ENCODE measurements at regions not wholly inside any gene's neighbourhood (a gene's known extent, or its start where the extent isn't known, plus 50 kb on each side); places are given as distances from the start of the nearest gene placed in this dataset.
"Not testable (repeated sequence)": the region's sequence is repeated elsewhere in the genome, so short reads cannot be mapped to it uniquely, and the experiment has no call there.

DNA sequence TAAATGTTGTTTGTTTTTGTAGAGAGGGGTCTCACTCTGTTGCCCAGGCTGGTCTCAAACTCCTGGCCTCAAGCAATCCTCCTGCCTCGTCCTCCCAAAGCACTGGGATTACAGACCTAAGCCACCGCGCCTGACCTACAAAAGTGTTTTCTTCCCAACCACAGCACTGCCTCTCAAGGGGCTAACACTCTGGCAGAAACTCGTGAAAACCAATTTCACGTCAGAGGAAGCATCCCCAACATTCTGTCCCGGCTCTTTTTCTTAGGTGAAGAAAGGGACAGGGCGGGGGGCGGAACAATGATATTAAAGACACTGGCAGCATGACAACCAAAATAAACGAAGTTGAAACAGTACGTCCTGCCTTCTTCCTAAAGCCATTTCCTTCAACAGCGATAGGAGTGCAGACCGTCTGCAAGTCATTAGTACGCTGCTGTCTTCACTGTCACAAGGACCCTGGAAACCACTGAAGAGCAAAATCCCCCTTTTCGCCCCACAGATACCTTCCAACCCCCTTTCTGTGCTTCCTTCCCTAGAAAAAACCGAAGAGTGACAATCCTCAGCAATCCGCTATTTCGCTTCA lies 79.5 kb upstream of the NBPF20 start:
- not testable (repeated sequence) for H3F3A ChIP-seq (ENCODE audit: low read depth); H3K9ac ChIP-seq (ENCODE audit: low read depth, low read length, poor library complexity, severe bottlenecking); H3K9me2 ChIP-seq (replicated peaks; ENCODE audit: low read depth, low read length); H3K27me3 ChIP-seq (ENCODE audit: insufficient read depth, low read length, poor library complexity, severe bottlenecking); H4K20me1 ChIP-seq (ENCODE audit: insufficient read depth, low read length, poor library complexity, severe bottlenecking); H3K79me2 ChIP-seq (ENCODE audit: insufficient read depth, low read length); H3K4me3 ChIP-seq (ENCODE audit: low read length, poor library complexity, severe bottlenecking); H2AFZ ChIP-seq (ENCODE audit: low read length); H3K36me3 ChIP-seq (ENCODE audit: insufficient read depth, low read length); H3K4me2 ChIP-seq (ENCODE audit: low read depth, low read length, poor library complexity, severe bottlenecking); H3K9me3 ChIP-seq (ENCODE audit: insufficient read depth, low read depth, low read length); H3K4me1 ChIP-seq (ENCODE audit: insufficient read depth, low read length, poor library complexity, severe bottlenecking)

DNA sequence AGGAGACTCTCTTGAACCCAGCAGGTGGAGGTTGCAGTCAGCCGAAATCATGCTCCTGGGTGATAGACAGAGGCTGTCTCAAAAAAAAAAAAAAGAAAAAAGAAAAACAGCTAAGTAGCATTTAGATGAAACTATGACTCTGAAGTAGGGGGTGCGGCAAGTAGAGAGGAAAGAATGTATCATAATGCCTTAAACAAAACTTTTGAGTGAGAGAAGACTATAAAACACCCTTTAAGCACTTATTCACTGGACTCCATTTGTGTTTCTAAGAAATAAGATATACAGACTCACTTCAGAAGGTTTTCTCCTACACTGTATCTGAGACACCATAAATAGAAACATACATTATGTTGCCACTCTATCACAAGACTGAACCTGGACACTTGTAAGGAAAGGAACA lies 78.9 kb upstream of the NBPF20 start:
- H3K4me3 ChIP-seq (ENCODE audit: low read length, poor library complexity, severe bottlenecking); H2AFZ ChIP-seq (ENCODE audit: low read length); H3F3A ChIP-seq (ENCODE audit: low read depth); H3K36me3 ChIP-seq (ENCODE audit: insufficient read depth, low read length); H3K27me3 ChIP-seq (ENCODE audit: insufficient read depth, low read length, poor library complexity, severe bottlenecking); H3K4me2 ChIP-seq (ENCODE audit: low read depth, low read length, poor library complexity, severe bottlenecking); H3K9ac ChIP-seq (ENCODE audit: low read depth, low read length, poor library complexity, severe bottlenecking); H3K4me1 ChIP-seq (ENCODE audit: insufficient read depth, low read length, poor library complexity, severe bottlenecking); H3K9me2 ChIP-seq (replicated peaks; ENCODE audit: low read depth, low read length); H3K9me3 ChIP-seq (ENCODE audit: insufficient read depth, low read depth, low read length); H4K20me1 ChIP-seq (ENCODE audit: insufficient read depth, low read length, poor library complexity, severe bottlenecking); H3K79me2 ChIP-seq (ENCODE audit: insufficient read depth, low read length): not testable (repeated sequence)

DNA sequence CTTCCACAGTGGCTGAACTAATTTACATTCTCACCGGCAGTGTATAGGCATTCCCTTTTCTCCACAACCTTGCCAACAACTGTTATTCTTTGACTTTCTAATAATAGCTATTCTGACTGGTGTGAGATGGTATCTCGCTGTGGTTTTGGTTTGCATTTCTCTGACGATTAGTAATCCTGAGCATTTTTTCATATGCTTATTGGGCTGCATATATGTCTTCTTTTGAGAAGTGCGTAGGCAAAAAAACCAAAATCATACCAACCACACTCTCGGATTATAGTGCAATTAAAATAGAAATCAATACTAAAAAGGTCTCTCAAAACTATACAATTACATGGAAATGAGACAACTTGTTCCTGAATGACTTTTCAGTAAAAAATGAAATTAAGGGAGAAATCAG lies 74.8 kb upstream of the NBPF20 start:
- H3K79me2 ChIP-seq (ENCODE audit: insufficient read depth, low read length); H3K36me3 ChIP-seq (ENCODE audit: insufficient read depth, low read length); H2AFZ ChIP-seq (ENCODE audit: low read length); H3K27me3 ChIP-seq (ENCODE audit: insufficient read depth, low read length, poor library complexity, severe bottlenecking); H3F3A ChIP-seq (ENCODE audit: low read depth); H4K20me1 ChIP-seq (ENCODE audit: insufficient read depth, low read length, poor library complexity, severe bottlenecking); H3K9me2 ChIP-seq (replicated peaks; ENCODE audit: low read depth, low read length); H3K4me3 ChIP-seq (ENCODE audit: low read length, poor library complexity, severe bottlenecking); H3K9ac ChIP-seq (ENCODE audit: low read depth, low read length, poor library complexity, severe bottlenecking); H3K9me3 ChIP-seq (ENCODE audit: insufficient read depth, low read depth, low read length); H3K4me2 ChIP-seq (ENCODE audit: low read depth, low read length, poor library complexity, severe bottlenecking); H3K4me1 ChIP-seq (ENCODE audit: insufficient read depth, low read length, poor library complexity, severe bottlenecking): not testable (repeated sequence)

DNA sequence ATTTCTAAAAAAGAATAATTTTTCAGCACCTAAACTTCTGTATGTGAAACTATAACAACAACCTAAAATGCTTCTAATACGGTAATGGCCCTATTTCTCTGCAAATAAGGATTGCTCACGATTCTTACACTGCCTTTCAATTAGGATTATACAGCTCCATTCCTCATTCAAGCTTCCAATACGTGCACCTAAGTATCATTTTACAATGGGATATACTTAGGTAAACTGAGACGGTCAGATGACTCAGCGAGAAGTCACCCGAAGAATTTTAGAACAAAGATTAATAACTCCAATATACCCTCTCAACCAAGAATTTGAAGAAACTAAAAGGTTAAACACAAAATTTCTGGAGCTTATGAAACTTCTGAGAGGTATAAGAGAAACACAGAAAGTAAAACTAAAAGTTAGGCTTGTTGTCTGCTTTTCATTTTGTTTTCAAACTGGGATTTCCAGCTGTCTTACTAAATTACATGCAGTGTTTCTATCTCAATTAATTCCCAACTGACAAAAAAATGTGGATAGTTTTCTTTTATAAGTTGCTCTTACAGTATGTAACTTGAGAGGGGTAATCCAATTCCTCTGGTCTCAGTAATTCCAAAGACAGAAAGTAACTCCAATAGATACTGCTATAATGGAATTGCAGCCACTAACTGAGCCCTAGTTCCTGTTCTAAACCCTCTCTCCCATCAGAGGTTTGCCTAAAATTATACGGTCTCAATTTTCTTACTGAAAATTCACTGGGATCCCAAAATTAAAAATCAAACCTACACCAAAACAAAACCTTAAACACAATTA lies 69.9 kb upstream of the NBPF20 start:
- not testable (repeated sequence) for H3K4me2 ChIP-seq (ENCODE audit: low read depth, low read length, poor library complexity, severe bottlenecking); H3K4me3 ChIP-seq (ENCODE audit: low read length, poor library complexity, severe bottlenecking); H3K36me3 ChIP-seq (ENCODE audit: insufficient read depth, low read length)

DNA sequence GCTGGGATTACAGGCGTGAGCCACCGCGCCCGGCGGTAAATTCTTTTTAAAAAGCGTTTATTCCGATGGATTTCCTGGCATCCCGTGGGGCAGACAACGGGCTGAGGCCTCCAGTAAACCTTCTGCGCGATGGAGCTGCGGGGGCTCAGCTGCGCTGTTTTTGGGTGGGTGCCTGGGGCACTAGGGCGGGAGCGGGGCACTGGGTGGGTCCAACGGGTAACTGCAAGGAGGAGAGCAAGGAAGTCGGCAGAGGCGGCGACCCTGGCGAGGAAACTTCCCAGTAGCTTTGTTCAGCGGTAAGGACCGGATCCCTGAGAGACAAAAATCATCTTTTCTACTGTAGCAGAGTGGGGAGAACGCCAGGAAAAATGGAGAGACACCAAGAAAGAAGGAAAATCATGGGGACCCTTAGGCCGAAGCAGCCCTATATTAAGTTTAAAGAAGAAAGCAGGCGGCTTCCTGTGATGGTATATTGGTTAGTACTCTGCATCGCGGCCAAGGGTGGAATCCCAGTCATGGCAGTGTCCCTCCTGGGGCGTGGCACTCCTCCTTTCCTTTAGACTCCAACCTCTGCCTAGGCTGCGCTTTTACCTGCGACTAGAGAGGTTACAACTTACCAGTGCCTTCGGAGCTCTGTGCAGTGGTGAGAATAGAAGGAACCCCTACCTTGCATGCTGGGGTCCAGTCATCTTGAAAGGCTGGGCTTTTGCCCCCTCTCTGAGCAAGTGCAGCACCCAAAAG lies 63.0 kb upstream of the NBPF20 start:
- H3K4me3 ChIP-seq (ENCODE audit: low read length, poor library complexity, severe bottlenecking); H3K79me2 ChIP-seq (ENCODE audit: insufficient read depth, low read length); H3K4me1 ChIP-seq (ENCODE audit: insufficient read depth, low read length, poor library complexity, severe bottlenecking); H3K36me3 ChIP-seq (ENCODE audit: insufficient read depth, low read length); H3K9me2 ChIP-seq (replicated peaks; ENCODE audit: low read depth, low read length); H3K9ac ChIP-seq (ENCODE audit: low read depth, low read length, poor library complexity, severe bottlenecking); H4K20me1 ChIP-seq (ENCODE audit: insufficient read depth, low read length, poor library complexity, severe bottlenecking); H3K4me2 ChIP-seq (ENCODE audit: low read depth, low read length, poor library complexity, severe bottlenecking); H3F3A ChIP-seq (ENCODE audit: low read depth); H3K9me3 ChIP-seq (ENCODE audit: insufficient read depth, low read depth, low read length); H2AFZ ChIP-seq (ENCODE audit: low read length); H3K27me3 ChIP-seq (ENCODE audit: insufficient read depth, low read length, poor library complexity, severe bottlenecking): not testable (repeated sequence)

More for the DNA sequence above, 69.9 kb upstream of the NBPF20 start:
- H2AFZ ChIP-seq (ENCODE audit: low read length); H3K79me2 ChIP-seq (ENCODE audit: insufficient read depth, low read length); H3K9ac ChIP-seq (ENCODE audit: low read depth, low read length, poor library complexity, severe bottlenecking); H4K20me1 ChIP-seq (ENCODE audit: insufficient read depth, low read length, poor library complexity, severe bottlenecking); H3F3A ChIP-seq (ENCODE audit: low read depth); H3K4me1 ChIP-seq (ENCODE audit: insufficient read depth, low read length, poor library complexity, severe bottlenecking); H3K9me3 ChIP-seq (ENCODE audit: insufficient read depth, low read depth, low read length); H3K27me3 ChIP-seq (ENCODE audit: insufficient read depth, low read length, poor library complexity, severe bottlenecking); H3K9me2 ChIP-seq (replicated peaks; ENCODE audit: low read depth, low read length): not testable (repeated sequence)

DNA sequence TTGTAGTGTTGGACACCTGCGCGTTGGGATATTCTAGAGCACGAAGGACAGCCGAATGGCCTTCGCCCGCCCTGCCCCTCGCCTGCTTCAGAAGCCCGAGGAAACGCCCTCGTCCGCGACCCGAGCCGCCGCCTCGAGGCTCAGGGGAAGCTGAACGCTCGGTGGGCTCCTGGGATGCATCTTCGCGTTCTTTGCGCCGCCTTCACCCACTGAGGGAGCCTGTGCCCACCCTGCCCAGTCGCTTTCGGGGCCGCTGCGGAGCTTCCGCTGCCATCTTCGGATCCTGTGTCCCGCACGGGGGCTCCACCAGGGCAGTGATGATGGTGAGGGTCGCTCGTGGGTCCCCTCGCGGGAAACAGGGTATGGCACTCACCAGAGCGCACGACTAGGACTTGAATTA lies 61.8 kb upstream of the NBPF20 start:
- H4K20me1 ChIP-seq (ENCODE audit: insufficient read depth, low read length, poor library complexity, severe bottlenecking); H3F3A ChIP-seq (ENCODE audit: low read depth); H3K4me2 ChIP-seq (ENCODE audit: low read depth, low read length, poor library complexity, severe bottlenecking); H3K79me2 ChIP-seq (ENCODE audit: insufficient read depth, low read length); H3K9me3 ChIP-seq (ENCODE audit: insufficient read depth, low read depth, low read length); H3K27me3 ChIP-seq (ENCODE audit: insufficient read depth, low read length, poor library complexity, severe bottlenecking); H3K9me2 ChIP-seq (replicated peaks; ENCODE audit: low read depth, low read length); H3K4me1 ChIP-seq (ENCODE audit: insufficient read depth, low read length, poor library complexity, severe bottlenecking); H3K9ac ChIP-seq (ENCODE audit: low read depth, low read length, poor library complexity, severe bottlenecking); H3K36me3 ChIP-seq (ENCODE audit: insufficient read depth, low read length); H3K4me3 ChIP-seq (ENCODE audit: low read length, poor library complexity, severe bottlenecking); H2AFZ ChIP-seq (ENCODE audit: low read length): not testable (repeated sequence)

DNA sequence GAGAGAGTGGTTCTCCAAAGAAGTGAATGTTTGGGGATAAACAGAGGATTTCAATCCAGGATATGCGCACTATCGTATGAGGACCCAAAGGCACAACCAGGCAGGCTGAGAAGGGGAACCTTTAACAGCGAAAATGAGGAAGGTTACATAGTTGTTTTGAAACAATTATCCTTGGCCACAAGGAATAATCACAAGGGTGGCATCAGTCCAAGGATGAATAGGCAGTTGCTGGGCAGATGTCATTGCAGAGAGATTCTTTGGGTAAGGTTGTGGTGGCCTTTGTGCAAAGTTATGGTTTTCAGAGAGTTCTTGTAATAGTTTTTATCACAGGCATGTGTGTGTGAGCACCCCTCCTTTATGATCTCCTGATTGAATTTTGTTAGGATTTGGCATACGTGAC lies 58.9 kb upstream of the NBPF20 start:
- H3K79me2 ChIP-seq (ENCODE audit: insufficient read depth, low read length); H4K20me1 ChIP-seq (ENCODE audit: insufficient read depth, low read length, poor library complexity, severe bottlenecking); H3K36me3 ChIP-seq (ENCODE audit: insufficient read depth, low read length); H3F3A ChIP-seq (ENCODE audit: low read depth); H3K27me3 ChIP-seq (ENCODE audit: insufficient read depth, low read length, poor library complexity, severe bottlenecking); H3K4me1 ChIP-seq (ENCODE audit: insufficient read depth, low read length, poor library complexity, severe bottlenecking); H3K4me3 ChIP-seq (ENCODE audit: low read length, poor library complexity, severe bottlenecking); H3K9me3 ChIP-seq (ENCODE audit: insufficient read depth, low read depth, low read length); H3K4me2 ChIP-seq (ENCODE audit: low read depth, low read length, poor library complexity, severe bottlenecking); H3K9ac ChIP-seq (ENCODE audit: low read depth, low read length, poor library complexity, severe bottlenecking); H3K9me2 ChIP-seq (replicated peaks; ENCODE audit: low read depth, low read length); H2AFZ ChIP-seq (ENCODE audit: low read length): not testable (repeated sequence)

Data from Loucy (cell line).